ENCODE measurements at regions not wholly inside any gene's neighbourhood (a gene's known extent, or its start where the extent isn't known, plus 50 kb on each side); places are given as distances from the start of the nearest gene placed in this dataset.

DNA sequence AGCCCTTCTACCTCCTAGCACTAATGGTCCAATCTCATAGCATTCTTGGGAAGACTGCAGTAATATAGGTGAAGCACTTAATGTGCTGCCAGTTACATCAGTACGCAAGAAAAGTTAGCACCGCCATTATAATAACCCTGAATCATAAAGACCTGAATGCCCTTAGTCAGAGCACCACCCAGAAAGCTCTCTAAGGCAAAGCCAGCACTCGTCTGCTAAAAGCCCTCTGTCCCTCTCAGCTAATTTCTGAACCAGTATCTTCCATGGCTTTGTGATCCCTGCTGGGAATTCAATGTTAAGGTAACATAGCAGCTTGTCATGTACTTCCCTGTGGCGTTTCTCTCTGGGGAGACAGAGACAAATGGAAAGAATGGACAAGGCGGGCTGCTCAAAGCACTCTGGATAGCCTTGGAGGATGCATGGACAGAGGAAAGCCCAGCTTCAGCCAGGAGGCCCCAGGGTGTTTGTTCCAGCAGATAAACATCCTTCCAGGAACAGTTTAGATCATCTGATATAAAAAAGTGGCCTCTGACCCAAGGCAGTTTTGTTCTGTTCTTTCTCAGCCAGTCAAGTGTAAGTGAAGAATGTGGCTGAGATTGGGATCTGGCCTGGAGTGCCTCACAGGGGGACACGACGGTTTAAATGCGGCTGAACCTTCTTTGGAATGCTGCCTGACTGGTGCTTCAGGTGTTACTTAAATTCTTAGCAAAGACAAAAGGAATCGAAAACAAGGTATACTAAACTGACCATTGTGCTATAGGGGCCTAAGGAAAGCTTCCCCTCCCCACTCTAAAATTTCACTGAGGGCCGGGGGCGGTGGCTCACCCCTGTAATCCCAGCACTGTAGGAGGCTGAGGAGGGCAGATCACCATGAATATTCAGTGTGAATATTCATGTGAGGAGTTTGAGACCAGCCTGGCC lies 58.1 kb upstream of the VTCN1 start:
- TF ChIP-seq, protein P1, sequence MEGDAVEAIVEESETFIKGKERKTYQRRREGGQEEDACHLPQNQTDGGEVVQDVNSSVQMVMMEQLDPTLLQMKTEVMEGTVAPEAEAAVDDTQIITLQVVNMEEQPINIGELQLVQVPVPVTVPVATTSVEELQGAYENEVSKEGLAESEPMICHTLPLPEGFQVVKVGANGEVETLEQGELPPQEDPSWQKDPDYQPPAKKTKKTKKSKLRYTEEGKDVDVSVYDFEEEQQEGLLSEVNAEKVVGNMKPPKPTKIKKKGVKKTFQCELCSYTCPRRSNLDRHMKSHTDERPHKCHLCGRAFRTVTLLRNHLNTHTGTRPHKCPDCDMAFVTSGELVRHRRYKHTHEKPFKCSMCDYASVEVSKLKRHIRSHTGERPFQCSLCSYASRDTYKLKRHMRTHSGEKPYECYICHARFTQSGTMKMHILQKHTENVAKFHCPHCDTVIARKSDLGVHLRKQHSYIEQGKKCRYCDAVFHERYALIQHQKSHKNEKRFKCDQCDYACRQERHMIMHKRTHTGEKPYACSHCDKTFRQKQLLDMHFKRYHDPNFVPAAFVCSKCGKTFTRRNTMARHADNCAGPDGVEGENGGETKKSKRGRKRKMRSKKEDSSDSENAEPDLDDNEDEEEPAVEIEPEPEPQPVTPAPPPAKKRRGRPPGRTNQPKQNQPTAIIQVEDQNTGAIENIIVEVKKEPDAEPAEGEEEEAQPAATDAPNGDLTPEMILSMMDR (IDR thresholded peaks at IDR 0.05) = no peak

DNA sequence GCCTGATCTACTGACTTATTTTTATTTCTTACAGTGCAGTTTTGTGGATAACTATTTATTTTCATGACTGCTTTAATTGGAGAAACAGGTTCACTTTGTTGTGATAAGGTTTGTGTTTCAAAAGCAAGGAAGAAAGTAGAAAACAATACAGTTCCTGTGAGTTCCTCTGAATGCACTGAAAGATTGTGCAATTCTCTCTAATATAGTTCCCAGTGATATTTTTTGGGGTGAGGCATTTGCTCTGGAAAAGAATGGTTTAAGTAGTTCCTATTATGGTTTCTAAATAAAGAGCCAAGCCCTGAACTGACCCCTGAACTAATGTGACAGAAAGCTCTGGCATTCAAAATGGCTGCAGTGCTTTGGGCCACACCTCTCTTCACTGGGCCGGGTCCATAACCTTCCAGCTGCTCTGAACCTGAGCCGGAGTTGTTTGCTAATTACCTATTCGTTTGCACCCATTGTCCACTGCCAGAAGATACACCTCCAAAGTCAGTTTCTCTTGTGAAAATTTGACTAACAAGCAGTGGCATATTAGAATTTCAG lies 56.6 kb upstream of the VTCN1 start:
- TF ChIP-seq, protein P1 (IDR thresholded peaks at IDR 0.05) = no peak

DNA sequence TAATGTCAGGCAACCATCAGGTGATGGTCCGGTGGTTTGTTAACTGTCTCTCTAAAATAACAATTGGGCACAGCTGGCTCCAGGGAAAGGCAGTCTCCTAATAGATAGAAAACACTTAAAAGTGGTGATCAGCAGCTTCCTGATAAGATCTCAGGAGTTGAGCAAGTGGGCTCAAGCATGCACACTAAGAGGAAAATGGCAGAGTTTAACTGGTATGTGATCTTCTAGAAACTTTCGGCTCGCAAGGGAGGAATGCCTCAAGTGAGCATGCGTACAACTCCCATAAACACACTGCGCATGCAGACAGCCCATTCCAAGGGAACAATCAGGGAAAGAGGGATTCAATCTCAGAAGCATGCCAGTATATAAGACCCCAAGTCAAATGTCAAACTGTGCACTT lies 52.2 kb upstream of the VTCN1 start:
- TF ChIP-seq, protein P1 (IDR thresholded peaks at IDR 0.05) = no peak

DNA sequence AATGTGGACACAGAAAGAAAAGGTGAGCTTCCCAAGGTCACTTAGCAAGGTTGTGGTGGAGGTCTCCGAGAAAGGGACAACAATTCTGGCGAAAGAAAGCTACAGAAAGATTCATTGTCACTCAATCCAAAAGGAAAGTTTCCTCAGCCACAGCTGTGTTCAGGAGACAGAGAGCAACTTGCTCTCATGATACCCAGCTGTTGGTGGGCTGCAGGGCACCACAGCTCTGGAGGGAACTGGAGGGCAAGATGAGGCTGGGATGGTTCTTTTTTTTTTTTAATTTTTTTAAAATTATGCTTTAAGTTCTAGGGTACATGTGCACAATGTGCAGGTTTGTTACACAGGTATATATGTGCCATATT lies 50.7 kb upstream of the VTCN1 start:
- TF ChIP-seq, protein P1 (IDR thresholded peaks at IDR 0.05) = no peak

GRCh38 chr1:117260761-117261423 lies 50.2 kb upstream of the VTCN1 start:
- TF ChIP-seq, protein P1 (IDR thresholded peaks at IDR 0.05) = no peak

All from LNCAP (cell line).